CD1c-positive myeloid dendritic cell (primary cell): ENCODE measurements at regions not wholly inside any gene's neighbourhood (a gene's known extent, or its start where the extent isn't known, plus 50 kb on each side); places are given as distances from the start of the nearest gene placed in this dataset.

Experiments
- DNase-seq: peaks from one replicate; pipeline ENCODE4 v3.0.0-alpha.2; 2016; ENCODE audit errors: extremely low spot score

DNA sequence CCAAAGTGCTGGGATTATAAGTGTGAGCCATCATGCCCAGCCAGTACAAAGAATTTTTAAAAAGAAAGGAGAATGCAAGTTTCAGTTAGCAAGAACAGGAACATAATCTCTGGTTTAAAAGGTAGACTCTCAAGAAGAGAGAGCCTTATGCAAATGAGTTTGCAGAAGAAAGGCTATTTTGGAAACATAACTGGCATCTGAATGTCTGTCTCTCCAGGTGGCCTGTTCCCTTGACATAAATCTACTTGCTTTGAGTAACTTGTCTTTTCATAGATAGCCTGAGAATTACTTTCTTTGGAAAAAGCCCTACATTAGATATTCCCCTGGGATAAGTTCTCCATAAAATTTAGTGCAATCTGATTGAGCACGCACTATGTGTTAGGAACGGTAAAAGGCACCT, 109.6 kb downstream of the ICOS start:
- no peak for DNase-seq

DNA sequence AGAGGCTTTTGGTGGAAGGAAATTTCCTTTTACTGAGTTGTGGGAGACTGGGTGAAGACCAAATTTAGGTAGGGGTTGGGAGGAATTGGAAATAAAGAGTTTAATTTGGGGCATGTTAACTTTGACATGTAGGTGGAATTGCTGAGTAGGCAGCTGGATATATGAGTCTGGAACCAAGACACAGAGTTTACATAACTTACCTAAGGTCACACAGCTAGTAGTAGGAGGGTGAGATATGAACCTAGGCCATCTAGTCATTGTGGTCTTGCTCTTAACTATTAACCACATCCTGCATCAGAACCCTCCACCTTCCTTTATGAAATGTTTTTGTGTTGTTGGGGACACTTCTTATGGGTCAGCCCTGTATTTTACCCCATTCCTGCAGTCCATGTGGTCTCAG, 113.1 kb downstream of the ICOS start:
- no peak for DNase-seq

DNA sequence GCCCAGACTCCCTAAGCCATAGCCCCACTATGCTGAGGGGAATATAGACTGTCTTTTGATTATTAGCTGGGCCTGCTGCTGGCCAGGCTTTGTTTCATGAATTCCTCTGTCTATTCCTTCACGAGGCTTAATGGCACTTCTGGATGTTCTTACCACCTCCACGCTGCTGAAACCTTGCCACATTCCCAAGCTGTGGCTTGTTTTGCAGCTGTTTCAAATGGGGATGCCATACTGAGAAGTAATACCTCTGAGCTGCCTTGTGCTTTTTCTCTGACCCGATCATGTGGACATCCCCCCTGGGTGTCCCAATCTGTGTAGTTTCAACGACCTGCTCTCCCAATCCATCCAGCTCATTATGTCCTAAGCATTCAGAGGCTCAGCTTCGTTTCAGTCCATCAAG, 114.1 kb downstream of the ICOS start:
- no peak for DNase-seq

DNA sequence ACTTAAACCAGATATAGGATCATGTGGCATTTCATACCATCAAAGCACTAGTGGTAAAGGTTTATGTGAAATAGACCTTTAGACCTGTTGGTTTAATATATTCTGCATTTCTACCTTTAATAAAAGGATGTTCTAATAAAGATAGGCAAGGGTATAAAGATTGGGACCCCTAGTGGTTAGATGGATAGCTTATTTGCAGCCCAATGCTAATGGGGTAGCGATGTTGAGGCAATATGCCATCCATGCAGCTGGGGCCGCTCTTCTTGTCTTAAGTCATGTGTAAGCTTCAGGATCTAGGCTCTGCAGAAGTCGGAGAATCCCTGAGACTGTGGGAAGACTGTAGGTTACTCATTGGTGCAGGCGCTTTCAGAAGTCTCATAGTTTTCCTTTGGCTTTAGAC, 114.9 kb downstream of the ICOS start:
- DNase-seq: no peak

DNA sequence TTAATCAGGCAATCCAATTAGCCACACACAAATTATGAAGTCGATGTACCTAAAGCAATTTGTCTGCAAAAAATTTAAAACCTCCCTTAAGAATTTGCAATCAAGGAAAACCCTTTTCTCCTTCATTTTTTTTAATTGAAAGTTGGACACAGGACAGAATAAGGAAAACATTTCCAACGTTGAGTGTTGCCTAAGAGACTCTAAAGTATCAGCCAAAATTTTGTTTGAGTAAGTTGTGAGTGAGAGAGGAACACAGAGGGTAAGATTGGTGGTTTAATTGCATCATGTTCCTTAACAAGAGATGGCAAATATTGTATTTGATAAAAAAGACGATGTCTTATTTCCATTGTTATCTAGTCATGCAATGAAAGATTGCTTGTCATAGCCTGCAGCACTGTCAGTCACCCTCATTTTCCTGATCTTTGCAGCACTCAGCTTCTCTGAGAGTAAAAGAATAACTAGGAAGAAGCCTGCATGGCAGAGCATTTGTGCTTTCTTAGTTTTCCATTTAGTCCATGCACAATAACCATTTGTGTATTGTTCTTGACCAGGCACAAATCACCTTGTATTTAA, 115.5 kb downstream of the ICOS start:
- no peak for DNase-seq

DNA sequence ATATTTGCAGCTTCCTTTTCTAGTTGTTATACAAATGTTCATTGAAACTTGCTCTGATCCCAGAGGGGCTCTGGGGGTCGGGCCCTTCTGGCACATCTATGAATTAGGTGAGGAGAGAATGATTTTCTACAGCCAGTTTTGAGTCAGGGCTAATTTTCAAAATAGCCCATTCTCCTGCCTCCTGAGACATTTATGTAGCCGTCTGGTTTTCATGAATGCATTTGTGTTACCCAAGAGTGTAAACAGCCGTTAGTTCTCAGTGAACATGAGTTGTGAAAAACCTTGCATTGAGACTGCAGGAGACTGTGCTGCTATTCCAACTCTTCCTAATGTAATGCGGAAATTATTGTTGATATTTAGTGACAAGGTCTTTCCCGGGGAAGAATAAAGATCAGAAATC, 122.5 kb downstream of the ICOS start:
- no peak for DNase-seq

DNA sequence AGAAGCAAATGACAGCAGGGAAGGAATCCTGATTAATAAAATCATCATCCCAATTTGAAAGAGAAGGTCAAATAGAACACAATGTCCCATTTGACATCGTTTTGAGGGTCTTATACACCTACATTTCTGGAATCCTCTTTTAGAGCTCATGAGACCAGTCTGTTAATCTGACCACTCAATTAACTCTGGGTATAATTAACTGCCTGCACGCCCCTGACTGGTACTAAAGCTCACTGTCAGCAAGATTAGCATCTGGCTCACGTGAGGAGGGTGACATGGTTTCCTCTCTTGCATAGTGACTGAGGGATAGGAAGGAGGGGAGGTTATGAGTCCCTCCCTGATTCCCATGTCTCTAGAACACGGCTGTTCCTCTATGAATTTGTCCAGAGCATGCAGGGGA, 124.3 kb downstream of the ICOS start:
- no peak for DNase-seq

DNA sequence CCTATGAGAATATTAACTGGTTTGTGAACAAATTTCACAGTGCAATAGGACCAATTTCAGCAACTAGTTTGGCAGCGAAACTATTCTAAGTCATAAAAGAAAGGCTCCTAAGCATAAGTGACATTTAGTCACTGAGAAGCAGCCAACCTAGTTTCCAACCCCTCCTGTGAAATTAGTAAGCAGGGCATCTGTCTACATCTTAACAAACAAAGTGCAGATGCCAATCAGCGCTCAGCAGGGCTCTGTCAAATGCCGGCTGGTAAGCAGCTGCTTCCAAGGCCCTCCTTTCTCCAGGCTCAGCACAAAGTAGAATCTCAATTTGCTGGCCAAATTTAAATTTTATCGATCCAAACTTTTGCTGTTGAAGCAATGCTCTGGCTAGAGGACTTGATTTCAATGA, 124.7 kb downstream of the ICOS start:
- DNase-seq: no peak

DNA sequence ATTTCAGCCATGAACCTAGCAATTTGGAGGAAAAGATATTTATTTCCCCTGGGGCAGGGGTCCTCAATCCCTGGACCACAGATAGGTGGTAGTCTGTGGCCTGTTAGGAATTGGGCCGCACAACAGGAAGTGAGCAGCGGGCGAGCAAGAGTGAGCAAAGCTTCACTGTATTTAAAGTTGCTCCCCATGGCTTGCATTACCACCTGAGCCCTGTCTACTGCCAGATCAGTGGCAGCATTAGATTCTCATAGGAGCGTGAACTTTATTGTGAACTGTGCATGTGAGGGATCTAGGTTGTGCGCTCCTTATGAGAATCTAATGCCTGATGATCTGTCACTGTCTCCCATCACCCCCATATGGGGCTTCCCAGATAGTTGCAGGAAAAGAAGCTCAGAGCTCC, 127.6 kb downstream of the ICOS start:
- DNase-seq: no peak

DNA sequence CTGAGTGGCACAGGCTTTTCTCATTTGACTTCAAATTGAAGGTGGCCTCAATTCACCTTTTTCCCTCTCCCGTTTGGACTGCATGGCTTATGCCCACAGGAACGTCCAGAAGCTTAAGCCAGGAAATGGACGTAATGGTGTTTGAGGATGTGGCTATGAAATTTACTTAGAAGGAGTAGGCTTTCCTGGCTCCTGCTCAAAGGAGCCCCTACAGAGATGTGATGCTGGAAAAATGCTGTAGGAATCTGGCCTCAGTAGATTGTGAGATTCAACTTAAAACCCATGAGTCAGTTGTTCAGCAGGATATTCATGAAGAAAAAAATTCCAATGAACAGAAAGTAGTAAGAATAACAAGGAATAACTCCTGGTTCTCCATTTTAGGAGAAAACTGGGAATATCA, 129.0 kb downstream of the ICOS start:
- DNase-seq: no peak

DNA sequence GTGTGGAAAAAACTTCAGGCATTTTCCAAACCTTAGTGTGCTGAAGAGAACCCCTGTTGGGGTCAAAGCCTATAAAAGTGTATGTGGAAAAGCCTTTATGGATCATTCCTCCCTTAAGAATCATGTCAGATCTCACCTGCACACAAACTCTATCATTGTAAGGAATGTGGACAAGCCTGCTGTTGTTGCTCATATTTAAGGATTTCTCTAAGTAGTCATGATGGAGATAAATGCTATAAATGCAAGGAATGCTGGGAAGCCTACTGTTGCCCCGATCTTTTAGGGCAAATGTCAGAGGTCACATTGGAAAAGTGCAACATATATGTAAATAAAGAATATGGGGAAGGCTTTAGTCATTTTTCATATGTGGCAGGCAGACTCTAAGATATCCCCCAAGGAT, 129.5 kb downstream of the ICOS start:
- DNase-seq: no peak

DNA sequence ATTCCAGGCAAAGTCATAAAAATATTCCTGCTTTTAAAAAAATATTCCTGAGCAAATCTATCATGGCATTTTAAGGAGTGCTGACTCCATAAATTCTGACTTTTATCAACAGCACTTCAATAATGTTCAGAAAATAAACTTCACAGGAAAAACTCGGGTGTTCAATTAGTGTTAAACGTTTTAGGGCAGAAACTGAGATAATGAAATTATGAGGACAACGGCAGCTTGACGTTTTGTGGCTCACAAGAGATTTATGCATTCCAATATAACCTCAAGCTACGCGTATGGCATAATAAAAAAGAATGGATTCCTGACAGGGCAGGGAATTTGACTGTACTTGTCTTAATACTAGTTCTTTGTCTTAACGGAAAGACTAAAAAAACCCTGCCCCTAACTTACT, 133.2 kb downstream of the ICOS start:
- DNase-seq: no peak

DNA sequence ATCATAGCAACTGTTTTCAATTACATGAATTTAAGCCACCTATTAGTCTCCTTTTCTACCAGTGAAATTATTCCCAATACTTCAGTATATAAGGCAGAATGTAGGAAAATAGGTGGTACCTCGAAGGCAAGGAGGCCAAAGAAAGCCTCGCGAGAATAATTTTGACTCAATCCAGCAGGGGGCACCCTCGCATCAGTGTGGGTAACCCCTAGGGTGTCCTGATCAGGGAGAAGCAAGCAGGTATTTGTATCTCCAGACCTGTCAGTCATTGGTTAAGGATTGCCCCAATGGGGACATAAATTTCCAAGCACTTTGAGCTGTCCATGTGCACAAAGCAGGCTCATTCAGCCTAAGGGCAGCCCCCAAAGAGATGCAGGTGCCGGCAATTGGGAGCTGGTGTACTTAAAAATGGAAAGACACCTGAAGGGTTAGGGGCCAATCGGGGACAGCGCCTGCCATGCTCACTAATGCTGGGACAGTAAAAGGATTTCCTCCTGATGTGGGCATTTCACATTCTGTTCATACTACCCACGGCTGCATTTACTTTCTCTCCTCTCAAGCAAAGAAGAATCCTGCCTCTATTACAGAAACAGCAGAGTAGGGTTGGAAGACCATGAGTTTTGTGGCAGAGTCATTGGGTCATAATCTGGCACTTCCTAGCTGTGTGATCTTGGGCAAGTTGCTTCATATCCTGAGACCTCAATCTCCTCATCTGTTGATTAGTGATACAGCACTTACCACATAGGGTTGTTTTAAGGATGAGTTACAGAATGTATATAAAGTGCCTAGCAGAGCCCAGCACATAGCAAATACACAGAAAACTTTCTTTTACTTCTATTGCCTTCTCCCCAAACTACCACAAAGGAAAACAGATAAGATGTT, 136.1 kb downstream of the ICOS start:
- DNase-seq: peak; percentile 50

DNA sequence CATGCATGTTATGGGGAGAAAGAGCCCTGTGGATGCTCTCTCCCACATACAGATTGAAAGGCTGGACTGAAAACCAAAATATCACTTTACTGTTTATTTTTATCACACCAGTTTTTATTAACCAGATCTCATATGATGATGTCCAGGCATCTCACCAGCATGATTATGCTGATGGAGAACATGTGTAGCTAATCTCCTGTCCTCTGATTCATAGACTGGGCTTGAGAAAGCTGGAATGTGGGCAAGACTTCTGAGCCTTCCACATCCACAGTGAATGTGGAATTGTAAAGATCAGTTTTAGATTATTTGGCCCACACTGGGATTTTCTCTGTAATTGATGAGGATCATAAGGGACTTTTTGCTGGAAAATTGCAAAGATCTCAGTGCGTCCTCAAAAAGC, 137.9 kb downstream of the ICOS start:
- no peak for DNase-seq

DNA sequence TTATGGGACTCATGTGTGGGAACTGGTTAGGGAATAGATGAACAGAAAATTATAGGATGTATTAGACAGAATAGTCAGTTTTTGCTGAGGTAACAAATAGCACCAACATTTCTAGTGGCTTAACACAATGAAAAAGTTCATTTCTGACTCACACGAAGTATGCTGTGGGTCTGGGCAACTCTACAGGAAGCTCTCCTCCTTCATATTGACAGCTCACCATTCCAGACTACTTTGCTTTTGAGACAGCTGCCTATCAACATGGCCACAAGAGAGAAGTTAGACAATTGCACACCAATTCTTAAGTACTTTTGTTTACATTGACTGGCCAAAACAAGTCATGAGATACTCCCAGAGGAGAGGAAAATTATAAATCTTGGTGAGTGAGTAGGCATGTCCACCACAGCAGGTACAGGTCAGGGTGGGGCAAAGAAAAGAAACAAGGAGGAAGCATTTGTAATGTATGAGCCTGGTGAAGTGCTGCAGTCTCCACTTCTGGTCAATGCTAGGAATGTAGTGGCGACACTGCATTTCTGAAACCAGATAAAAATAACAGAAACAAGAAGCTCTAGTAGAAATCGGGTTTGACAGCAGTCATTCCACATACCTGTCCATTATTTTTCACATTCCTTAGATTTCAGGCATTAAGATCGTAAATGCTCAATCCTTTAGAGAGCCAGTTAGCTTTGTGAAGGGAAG, 141.6 kb downstream of the ICOS start:
- no peak for DNase-seq

DNA sequence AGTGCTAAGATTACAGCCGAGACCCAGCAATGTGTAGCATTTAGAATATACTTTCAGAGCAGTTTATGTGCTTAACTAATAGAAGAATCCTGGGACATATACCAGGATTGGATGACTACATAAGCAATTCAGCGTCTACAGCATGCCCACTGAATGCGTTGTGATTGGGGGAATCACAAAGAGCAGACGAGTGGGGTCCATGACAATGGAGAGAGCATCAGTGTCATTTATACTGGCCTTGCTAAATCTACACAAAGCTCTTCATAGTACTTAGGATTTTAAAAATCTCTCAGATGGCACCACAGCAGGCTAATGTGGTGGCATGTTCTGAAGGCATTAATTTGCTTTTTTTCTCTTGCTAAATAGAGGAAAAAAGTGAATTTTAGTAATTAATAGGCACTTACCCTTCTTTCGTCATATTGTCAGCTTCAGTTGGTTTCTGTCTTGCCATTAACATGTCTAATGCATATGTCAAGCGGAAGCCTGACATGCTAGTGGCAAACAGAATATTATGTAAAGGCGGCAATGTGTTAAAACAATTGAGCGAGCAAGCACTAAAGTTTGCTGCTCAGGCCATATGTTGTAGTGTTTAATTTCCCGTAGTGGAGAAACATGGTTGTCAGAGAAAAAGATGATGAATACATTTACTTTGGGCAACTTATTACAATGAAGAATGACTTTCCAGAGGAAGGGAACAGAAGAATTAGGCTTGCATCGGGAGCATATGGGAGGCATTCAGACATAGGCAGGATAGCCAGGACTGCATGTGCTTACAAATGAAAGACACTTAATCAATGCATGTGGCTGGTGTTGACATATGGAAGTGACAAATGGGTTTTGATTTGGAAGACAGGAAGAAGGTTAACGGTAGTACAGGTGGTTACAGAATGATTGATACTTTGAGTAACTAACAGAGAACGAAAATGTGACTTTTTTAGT, 145.2 kb downstream of the ICOS start:
- DNase-seq: no peak

DNA sequence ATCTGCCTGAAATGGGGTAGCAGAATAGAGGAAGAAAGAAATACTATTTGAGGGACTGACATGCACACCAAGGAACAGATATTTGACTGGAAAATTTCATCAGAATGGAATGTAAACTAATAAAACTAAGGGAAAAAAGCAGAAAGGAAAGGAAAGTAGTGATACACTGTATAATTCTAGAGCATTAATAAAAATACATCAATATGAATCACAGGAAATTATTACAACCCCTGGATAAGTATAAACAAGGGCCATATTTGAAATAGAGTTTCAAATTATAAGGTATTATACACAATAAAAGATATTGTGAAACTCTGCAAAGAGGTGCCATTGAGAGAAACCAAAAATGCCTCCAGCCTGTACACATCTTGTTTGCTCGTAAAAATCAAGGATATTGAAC, 149.6 kb downstream of the ICOS start:
- DNase-seq: no peak

DNA sequence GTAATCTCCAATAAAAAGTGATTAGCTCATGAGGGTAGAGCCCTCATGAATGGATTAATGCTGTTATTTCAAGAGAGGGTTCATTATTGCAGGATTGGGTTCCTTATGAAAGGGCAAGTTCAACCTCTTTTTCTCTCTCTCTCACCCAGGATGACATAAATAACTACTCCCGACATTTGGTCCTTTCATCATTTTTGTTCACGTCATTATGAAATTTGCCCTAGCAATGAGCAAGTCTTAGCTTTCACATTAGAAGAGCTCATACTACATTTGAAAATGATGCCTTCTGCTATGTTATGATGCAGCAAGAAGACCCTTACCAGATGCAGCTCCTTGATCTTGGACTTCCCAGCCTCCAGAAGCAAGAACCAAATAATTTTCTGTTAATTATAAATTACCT, 152.5 kb downstream of the ICOS start:
- DNase-seq: no peak

DNA sequence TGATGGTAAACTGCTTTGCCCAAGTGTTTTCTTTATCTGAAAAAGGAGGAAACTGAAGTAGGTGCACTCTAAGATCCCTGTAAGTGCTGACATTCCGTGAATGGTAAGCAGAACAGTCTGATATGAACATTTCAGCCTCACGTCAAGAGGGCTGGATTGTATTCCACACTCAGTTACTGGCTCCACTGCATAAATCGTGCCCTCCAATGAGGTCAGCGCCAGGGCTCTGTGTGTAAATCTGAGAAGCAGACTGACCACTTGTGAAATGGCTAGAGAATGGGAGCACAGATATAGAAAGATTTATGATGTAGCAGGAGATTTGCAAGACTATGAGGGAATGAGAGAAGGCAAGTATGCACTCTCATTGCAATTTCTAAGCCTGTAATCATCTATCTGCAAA, 153.0 kb downstream of the ICOS start:
- no peak for DNase-seq

DNA sequence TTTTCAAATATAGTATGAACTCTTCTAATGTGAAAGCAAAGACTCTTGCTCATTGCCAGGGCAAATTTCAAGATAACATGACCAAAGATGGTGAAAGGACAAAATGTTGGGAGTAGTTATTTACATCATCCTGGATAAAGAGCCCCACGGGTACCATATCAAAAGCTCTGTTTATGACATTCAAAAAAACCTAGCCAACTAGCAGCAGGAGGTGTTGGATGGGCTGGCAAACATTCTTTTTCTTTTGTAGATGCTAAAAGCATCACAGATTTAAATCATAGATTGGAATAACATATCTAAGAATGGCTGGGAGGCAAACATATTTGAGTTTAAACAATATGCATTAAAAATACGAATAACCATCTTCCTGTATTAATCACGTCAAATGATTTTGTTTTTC, 153.5 kb downstream of the ICOS start:
- DNase-seq: no peak

DNA sequence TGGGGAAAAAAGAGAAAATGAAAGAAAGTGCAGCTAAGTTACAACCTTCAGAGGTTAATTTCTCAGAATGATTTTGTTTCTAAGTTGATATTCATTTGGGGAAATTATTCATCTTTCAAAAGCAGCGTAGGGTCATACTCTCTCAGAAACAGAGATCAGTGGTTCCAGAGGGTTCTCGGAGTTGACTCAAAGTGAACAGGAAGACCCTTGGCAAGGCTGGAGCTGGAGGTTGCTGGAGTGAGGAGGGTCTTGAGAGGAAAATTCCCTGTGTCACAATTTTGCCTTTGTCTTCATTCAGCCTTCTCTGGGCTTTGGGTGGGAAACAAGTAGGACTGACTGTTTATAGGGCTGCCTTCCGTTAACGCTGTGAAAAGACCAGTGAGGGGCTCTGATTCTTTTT, 168.2 kb downstream of the ICOS start:
- DNase-seq: no peak

DNA sequence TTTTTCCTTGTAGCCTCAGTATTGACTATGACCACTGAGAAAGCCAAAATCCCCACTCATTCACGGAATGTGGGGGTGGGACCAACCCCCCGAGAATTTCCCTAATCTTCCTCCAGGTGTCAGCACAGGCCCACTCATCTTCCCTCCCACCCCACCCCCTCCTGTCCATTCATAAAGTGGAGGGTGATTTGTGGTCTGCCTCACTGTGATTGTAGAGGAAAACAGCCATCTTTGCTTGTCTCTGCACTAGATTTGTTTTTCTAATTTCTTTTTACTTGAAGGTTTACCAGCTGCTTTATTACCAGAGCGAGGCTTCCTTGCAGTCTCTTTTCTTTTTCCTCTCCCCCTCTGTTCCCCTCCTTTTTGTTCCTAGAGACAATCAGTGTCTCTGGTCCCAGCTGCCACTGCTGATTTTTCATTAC, 171.8 kb downstream of the ICOS start:
- peak; percentile 23 for DNase-seq
